Stimulated activated CD8-positive, alpha-beta memory T cell treated with anti-CD3 and anti-CD28 coated beads, Interleukin-4, amount 100 ng/mL, for 4 hours (primary cell): ENCODE measurements at regions not wholly inside any gene's neighbourhood (a gene's known extent, or its start where the extent isn't known, plus 50 kb on each side); places are given as distances from the start of the nearest gene placed in this dataset.

Source experiments
- DNase-seq, 2 donors: peaks; one replicate each; pipeline ENCODE4 v3.0.0-alpha.2; 2020; ENCODE audit warnings: low read depth in 2 of 2, low spot score in 1 of 2

DNA sequence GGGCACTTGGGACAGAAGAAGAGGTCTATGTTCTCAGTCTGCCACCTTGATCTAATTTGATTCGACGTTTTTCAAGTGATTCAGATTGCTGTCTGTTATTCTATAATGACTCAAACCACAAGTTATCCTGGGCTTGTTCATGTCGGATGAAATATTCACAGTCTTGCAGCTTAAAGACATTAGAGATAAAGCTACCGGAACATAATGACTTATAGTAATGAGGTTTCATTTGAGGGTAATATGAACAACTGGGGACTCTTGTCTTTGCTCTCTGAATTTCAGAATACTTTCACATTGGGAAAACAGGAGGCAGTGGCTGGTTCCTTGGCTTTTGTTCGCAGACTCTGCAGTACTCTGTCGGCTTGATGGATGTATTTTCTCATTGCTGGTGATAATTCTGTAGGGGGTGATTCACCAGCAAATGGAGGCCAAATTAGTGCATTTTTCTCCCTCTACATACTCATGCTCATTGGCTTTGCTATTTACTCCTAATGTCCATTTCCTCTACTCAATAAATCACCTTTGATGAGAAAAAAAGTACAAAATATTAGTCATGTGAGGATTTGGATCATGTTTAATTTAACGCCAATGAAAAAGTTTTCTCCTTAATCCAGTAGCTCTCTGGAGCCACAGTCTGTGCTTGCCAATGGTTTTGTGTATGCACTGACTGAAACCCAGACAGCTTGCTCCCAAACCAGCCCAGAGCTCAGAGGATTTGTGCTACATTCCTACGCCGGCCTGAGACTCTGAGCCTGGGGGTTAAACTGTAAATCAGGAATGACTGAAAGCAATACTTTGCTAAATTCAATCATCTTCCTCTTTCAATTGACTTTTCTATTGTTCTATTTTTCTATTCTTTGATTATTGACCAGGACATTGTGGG lies 154.7 kb upstream of the ANKH start:
- DNase-seq, result no peak

- DNase-seq, result no peak
These were observed 152.3 kb upstream of the ANKH start for GRCh38 chr5:15023846-15024245.

DNA sequence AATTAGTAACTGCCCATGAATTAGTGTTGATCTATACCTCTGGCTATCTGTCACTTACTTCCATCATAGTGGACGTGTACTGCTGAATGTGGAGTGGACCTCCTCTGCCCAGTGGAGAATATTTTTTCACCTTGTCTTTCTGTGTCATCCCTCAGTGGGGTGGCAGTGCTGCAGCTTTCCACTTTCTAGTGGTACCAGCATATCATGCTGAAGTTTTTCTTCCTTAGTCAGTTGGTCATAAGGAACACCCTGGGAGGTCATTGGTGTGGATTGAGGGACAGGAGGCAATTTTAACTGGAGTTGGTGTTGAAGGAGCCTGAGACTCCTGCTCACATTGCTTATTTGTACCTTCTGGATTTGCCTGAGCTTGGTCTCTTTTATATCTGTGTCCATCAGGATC lies 151.7 kb upstream of the ANKH start:
- DNase-seq, result no peak

GRCh38 chr5:15021266-15022046 lies 149.9 kb upstream of the ANKH start:
- DNase-seq, result no peak

DNA sequence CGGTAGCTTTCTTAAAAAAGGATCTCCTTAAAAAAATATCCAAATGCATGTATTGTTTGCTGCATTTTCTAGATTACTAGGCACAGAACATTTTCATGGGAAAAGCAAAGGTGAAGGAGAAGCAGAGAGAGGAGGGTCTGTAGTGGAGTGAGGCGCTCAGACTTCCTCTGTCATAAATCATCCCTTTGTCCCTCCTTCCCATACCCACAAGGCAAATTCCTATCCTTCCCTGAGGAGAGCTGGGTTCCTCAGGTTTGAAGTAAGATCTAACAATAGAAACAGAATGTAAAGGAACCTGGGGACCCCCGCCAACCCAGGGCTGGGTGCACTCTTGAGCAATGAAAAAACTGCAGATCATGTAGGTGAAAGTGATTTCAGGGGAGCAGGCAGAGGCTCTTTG lies 149.2 kb upstream of the ANKH start:
- DNase-seq, result no peak

GRCh38 chr5:15014809-15015208 lies 143.2 kb upstream of the ANKH start:
- no peak for DNase-seq

DNA sequence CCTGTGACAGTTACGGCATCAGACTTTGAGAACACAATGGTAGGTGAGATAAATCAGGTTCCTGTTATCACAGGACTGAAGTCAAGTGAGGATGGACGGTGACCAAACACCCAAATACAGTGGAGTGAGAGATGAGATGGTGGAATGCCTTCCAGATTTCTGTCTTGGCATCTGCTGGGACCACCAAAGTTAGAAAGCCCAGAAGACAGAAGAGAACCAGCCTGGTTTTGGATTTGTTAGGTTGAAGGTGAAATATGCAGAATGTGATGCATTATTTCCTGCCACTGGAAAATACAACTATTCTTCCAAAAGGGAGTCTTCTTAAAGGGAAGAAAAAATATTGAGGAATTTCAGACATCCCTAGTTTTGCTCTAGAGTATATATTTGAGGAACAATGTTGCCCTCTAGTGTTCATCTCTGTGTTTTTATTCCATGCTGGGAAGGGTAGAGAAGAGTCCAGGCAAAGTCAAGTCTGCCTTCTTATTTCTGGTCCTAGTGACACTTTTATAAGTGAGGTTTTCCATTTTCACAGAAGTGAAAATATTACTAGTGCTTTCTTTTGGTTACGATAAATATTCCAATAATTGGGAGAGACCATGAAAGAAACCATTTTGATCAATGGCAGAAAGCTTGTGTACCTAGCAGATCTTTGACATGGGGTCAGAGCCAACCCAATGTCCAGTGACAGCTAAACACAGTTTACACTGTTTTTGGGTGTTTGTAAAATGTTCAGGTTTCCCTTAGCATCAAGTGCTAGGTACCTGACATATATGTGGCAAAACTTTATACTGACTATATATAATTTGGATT lies 142.3 kb upstream of the ANKH start:
- no peak for DNase-seq

- no peak for DNase-seq
These were observed 140.5 kb upstream of the ANKH start for GRCh38 chr5:15012061-15012460.

- no peak for DNase-seq
These were observed 139.4 kb upstream of the ANKH start for GRCh38 chr5:15010936-15011335.

- no peak for DNase-seq
These were observed 137.8 kb upstream of the ANKH start for GRCh38 chr5:15009420-15009819.

- no peak for DNase-seq
These were observed 137.3 kb upstream of the ANKH start for GRCh38 chr5:15008921-15009320.

DNA sequence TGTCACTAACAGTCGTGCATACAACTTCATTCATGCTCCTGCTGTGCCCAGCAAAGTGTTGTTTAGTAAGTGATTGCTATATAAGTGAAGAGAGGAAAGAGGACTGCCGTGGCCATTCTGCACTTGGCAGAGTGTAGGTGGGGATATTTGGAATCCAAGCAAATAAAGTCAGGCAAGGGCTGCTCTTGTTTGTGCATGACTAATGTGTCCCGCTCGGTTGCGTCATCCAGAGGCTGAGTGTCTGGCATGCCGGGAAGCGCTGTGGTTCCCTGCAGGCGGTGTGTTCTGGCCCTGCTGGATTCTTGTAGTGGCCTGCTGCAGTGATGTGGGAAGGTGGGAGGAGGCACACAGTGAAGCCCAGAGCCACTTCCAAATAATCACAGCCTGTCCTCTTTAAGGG lies 136.9 kb upstream of the ANKH start:
- DNase-seq, result no peak

DNA sequence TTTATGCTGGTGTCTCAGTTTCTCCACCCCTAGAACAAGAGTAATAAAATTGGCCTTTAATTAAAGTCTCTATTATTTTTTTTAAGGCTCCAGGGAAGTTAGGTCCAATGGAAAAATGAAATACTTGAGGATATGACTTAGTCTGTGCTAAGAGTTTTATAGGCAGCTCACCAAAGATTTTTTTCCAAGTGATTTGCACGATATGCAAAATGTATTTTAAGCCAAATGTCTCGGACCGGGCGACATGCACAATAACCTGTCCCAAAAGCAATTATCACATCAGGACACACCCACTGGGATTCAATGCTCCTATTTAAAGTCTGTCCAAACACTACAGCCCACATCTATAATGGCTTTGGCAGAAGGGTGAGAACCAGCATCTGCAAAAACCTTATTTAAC lies 136.1 kb upstream of the ANKH start:
- DNase-seq, result no peak

DNA sequence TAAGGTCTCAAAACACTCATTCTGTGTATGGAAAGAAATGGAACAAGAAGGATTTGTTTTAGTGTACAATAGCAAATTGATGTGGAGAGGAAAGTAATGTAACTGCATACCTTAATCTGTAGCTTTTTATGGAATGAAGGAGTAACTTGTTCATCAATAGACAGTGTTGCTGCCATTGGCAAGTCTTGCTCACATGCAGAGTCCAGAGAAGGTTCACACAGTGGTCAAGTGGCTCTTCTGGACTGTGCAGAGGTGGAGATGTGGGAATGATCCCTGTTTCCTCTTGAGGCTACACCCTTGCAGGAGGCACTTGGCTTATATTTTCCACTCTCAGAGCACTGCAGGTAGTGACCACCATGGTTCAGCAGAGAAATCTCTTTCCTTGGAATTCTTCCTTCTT lies 132.9 kb upstream of the ANKH start:
- DNase-seq, result no peak

DNA sequence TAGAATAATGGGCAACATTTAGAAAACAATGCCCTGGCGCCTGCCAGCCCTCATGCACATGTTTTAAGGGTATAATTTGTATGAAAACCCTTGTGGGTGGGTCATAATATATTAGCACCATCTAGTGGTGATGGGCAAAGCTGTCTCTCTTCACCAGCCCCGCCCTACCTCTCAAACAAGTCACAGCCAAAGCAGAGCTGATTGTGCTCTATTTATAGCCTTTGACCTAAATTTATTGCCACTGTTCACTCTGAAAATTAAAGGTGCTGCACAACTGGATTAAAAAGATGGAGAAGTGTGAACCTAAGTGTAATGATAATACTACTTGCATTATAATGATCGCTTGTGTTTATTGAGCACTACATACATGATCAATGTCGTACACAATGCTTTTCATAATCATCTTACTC lies 131.9 kb upstream of the ANKH start:
- peak in 1 of 2 donors; percentile 16 for DNase-seq

- no peak for DNase-seq
These were observed 131.2 kb upstream of the ANKH start for GRCh38 chr5:15002791-15003190.

- no peak for DNase-seq
These were observed 130.6 kb upstream of the ANKH start for GRCh38 chr5:15002173-15002572.

GRCh38 chr5:15001517-15001916 lies 129.9 kb upstream of the ANKH start:
- DNase-seq, result no peak

- DNase-seq, result no peak
These were observed 126.9 kb upstream of the ANKH start for GRCh38 chr5:14998491-14998890.

- no peak for DNase-seq
These were observed 125.4 kb upstream of the ANKH start for GRCh38 chr5:14996997-14997396.

DNA sequence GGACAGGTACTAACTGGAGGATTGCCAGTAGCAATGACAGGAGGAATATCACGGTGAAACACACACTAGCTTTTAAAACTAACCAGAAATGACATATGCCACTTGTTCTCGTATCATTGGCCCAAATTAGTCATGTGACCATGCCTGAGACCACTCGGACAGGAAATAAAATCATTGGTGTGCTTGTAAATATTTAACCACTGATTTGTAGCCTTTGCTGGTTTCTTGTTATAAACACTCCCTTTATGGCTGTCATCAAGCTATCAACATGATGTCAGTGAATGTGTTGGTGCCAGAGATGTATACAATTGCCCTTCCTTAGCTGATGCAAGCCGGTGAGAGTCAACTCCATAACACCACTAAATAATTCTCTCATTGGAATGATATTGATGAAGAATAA lies 123.7 kb upstream of the ANKH start:
- DNase-seq, result no peak
